SU-DHL-6 (cell line): ENCODE measurements at regions not wholly inside any gene's neighbourhood (a gene's known extent, or its start where the extent isn't known, plus 50 kb on each side); places are given as distances from the start of the nearest gene placed in this dataset.

Experiments used
- H2AFZ ChIP-seq: fragments of 200-600 bp; sonication (generic); 2 replicates; pipeline ENCODE4 v1.6.1; 2014; ENCODE audit warnings: low read depth, mild to moderate bottlenecking, moderate library complexity, mixed read lengths, antibody characterized with exemption, low read length; ENCODE audit not compliant: severe bottlenecking
- H3F3A ChIP-seq: fragments of 200-600 bp; shearing (Covaris generic); 2 replicates; pipeline ENCODE4 v1.6.0; 2016; ENCODE audit warnings: antibody characterized with exemption, mild to moderate bottlenecking; ENCODE audit not compliant: insufficient read depth
- H3K27ac ChIP-seq: fragments of 200-600 bp; sonication (generic); 2 replicates; pipeline ENCODE4 v1.5.1; 2016; ENCODE audit warnings: low read depth, mild to moderate bottlenecking, low read length, moderate library complexity, mixed read lengths
- H3K27me3 ChIP-seq: fragments of 200-600 bp; sonication (generic), shearing (Covaris generic); 2 replicates; pipeline ENCODE4 v1.6.0; 2014; ENCODE audit warnings: mild to moderate bottlenecking, low read length
- H3K36me3 ChIP-seq: fragments of 200-600 bp; sonication (generic); 2 replicates; pipeline ENCODE4 v1.6.1; 2014; ENCODE audit warnings: mild to moderate bottlenecking, low read length, mixed read lengths
- H3K4me2 ChIP-seq: fragments of 300-600, 200-600 bp; shearing (Covaris generic), sonication (generic); 2 replicates; pipeline ENCODE4 v1.6.0; 2014; ENCODE audit warnings: low read length, low read depth, mild to moderate bottlenecking; ENCODE audit not compliant: poor library complexity, severe bottlenecking
- H3K4me3 ChIP-seq: fragments of 200-600 bp; sonication (generic); 2 replicates; pipeline ENCODE4 v1.5.1; 2014; ENCODE audit warnings: antibody characterized with exemption, low read length, mild to moderate bottlenecking, mixed read lengths; ENCODE audit not compliant: insufficient read depth, poor library complexity, severe bottlenecking
- H3K79me2 ChIP-seq: fragments of 200-600 bp; sonication (generic); 2 replicates; pipeline ENCODE4 v1.6.1; 2014; ENCODE audit warnings: mild to moderate bottlenecking, low read length, moderate library complexity; ENCODE audit not compliant: insufficient read depth
- H3K9ac ChIP-seq: fragments of 200-600 bp; sonication (generic); 2 replicates; pipeline ENCODE4 v1.7.0; 2014; ENCODE audit warnings: mild to moderate bottlenecking, low read length
- H3K9me2 ChIP-seq: fragments of 200-600 bp; sonication (generic); replicated peaks from 2 replicates; pipeline ENCODE4 v1.6.1; 2014; ENCODE audit warnings: low read length; ENCODE audit not compliant: insufficient read depth
- H3K9me3 ChIP-seq: fragments of 200-600 bp; sonication (generic); 2 replicates; pipeline ENCODE4 v1.6.1; 2014; ENCODE audit warnings: low read length, mixed read lengths; ENCODE audit not compliant: insufficient read depth
- H4K20me1 ChIP-seq: fragments of 200-600 bp; sonication (generic); 2 replicates; pipeline ENCODE4 v1.6.1; 2014; ENCODE audit warnings: low read depth, mild to moderate bottlenecking, antibody characterized with exemption, low read length, moderate library complexity, mixed read lengths
- CTCF ChIP-seq: fragments of 200-600 bp; sonication (generic); IDR thresholded peaks from one replicate; pipeline ENCODE4 v1.5.1; 2017; ENCODE audit warnings: antibody characterized with exemption, mild to moderate bottlenecking, low read length, moderate library complexity; ENCODE audit not compliant: insufficient read depth, poor library complexity, severe bottlenecking
- EZH2phosphoT487 ChIP-seq: fragments of 200-600 bp; sonication (generic), shearing (Covaris generic); conservative IDR thresholded peaks from 2 replicates; pipeline ENCODE4 v1.6.1; 2018; ENCODE audit warnings: mild to moderate bottlenecking, antibody characterized with exemption, low read length, moderate library complexity, mixed read lengths

GRCh38 chr15:35674873-35675781 is 129.2 kb upstream of the DPH6 start:
- H3K9me3 ChIP-seq: no peaks in the 10 kb centered on the region
- H3K4me3 ChIP-seq: no peak overlapping the region
- no peak overlapping the region for H2AFZ ChIP-seq
- no peaks in the 10 kb centered on the region for H3K9me2 ChIP-seq
- no peak overlapping the region for H3K4me2 ChIP-seq
- H3K79me2 ChIP-seq: no peaks in the 10 kb centered on the region
- H3F3A ChIP-seq: no peaks in the 10 kb centered on the region
- H3K27me3 ChIP-seq: no peaks in the 10 kb centered on the region
- no peaks in the 10 kb centered on the region for H3K36me3 ChIP-seq
- no peak overlapping the region for H3K27ac ChIP-seq
- H3K9ac ChIP-seq: no peak overlapping the region
- TF ChIP-seq EZH2phosphoT487 (no peak), CTCF (no peak)
- H4K20me1 ChIP-seq: no peaks in the 10 kb centered on the region

DNA sequence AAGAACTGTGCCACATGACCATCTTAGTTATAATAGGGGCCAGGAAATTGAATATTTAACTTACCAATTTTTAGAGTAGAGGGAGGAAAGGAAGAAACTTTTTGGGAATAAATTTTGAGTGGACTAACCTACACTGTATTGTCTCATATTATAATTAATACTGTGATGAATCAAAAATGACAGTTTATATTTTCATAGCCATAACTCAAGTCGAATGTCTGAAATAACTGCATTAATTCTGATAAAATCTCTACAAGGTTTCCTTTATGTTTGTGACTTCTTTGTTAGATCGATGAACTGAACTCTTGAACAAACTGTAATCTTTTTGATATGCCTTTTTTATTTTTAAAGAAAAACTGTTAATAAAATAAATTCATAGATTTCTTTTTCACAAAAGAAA is 132.8 kb upstream of the DPH6 start:
- no peak overlapping the region for H2AFZ ChIP-seq
- no peak overlapping the region for H3K27ac ChIP-seq
- no peaks in the 10 kb centered on the region for H3F3A ChIP-seq
- no peak overlapping the region for H3K4me2 ChIP-seq
- no peaks in the 10 kb centered on the region for H3K9me2 ChIP-seq
- H3K4me3 ChIP-seq: no peak overlapping the region
- no peaks in the 10 kb centered on the region for H4K20me1 ChIP-seq
- no peak overlapping the region for H3K9ac ChIP-seq
- no peaks in the 10 kb centered on the region for H3K27me3 ChIP-seq
- no peaks in the 10 kb centered on the region for H3K79me2 ChIP-seq
- no peaks in the 10 kb centered on the region for H3K9me3 ChIP-seq
- no peak for TF ChIP-seq CTCF
- no peaks in the 10 kb centered on the region for H3K36me3 ChIP-seq

- TF ChIP-seq CTCF (no peak), EZH2phosphoT487 (no peak)
- Histone ChIP-seq H3K4me2 (no peak overlapping the region), H3K9me2 (no peaks in the 10 kb centered on the region), H3K9ac (no peak overlapping the region), H2AFZ (no peak overlapping the region), H3K36me3 (no peaks in the 10 kb centered on the region), H4K20me1 (no peaks in the 10 kb centered on the region), H3K9me3 (no peaks in the 10 kb centered on the region), H3K27ac (no peak overlapping the region), H3K27me3 (no peaks in the 10 kb centered on the region), H3K79me2 (no peaks in the 10 kb centered on the region), H3K4me3 (no peak overlapping the region), H3F3A (no peaks in the 10 kb centered on the region)
Observed at GRCh38 chr15:35679186-35679585, 133.2 kb upstream of the DPH6 start.
